NCI-H1417 treated with DMSO at 0.1 percent for 48 hours (cell line): ENCODE measurements at regions not wholly inside any gene's neighbourhood (a gene's known extent, or its start where the extent isn't known, plus 50 kb on each side); places are given as distances from the start of the nearest gene placed in this dataset.
"Not testable (repeated sequence)": the region's sequence is repeated elsewhere in the genome, so short reads cannot be mapped to it uniquely, and the experiment has no call there.

Experiments used
- DNase-seq: peaks from one replicate; lab custom pipeline; 2025; lab: John Stamatoyannopoulos, UW

DNA sequence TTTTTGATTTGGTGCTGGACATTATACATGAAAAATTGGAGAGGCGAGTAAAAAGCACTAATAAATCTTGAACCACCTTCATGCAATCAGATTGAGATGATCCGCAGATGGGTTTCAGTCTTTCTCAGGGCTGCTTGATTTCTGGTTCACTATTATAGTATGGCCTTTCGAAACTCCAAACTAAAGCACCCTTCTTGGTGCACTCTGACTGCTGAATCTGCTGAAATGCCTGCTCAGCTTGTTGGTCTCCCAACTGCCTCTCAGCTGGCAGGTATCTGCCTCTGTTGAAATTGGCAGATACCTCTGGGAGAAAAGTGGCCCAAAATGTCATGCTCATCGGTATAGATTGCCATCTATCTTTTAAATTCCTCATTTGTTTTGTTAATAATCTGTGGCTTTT lies 102.5 kb upstream of the WIPF3 start:
- DNase-seq = not testable (repeated sequence)

DNA sequence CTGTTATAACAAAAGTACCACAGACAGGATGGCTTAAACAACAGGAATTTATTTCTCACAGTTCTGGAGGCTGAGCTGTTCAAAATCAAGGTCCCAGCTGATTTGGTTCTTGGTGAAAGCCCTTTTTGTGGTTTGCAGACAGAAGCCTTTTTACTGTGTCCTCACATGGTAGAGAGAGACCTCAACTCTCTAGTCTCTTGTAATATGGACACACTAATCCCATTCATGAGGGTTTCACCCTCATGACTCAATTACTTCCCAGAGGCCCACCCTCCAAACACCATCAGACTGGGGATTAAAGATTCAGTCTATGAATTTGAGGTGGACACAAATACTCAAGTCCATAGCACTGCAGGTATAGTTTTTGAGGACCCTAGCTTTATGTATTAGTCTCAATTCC lies 97.3 kb upstream of the WIPF3 start:
- not testable (repeated sequence) for DNase-seq

DNA sequence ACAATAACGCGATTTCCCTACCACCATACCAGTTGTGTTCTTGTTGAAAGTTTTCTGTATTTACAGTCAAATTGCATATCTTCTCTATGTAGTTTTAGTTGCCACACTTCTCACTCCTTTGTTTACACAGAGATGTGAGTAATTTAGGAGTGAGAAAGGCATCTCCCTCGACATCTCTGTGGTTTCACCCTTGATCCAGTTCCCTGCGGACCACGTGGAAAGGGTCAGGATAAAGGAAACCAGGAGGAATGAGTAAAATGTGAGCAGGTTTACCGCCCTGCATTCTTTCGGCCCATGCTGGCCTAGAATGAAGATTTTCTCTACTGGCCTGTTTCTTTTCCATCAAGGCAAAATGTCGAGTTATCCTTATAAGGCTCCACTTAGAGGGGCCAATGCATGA lies 83.2 kb upstream of the WIPF3 start:
- DNase-seq = not testable (repeated sequence)

DNA sequence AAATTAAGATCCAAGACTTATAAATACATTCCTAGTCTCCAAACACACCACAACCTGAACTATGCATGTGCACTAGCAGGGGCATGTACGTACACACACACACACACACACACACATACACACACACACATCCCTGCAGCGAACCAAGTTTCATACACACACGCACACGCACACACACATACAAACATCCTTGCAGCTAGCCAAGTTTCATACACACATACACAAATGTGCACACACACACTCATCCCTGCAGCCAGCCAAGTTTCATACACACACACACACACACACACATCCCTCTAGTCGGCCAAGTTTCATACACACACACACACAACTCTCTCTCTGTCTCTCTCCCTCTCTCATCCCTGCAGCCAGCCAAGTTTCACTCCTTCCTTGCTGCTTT lies 82.7 kb upstream of the WIPF3 start:
- DNase-seq = no peak

DNA sequence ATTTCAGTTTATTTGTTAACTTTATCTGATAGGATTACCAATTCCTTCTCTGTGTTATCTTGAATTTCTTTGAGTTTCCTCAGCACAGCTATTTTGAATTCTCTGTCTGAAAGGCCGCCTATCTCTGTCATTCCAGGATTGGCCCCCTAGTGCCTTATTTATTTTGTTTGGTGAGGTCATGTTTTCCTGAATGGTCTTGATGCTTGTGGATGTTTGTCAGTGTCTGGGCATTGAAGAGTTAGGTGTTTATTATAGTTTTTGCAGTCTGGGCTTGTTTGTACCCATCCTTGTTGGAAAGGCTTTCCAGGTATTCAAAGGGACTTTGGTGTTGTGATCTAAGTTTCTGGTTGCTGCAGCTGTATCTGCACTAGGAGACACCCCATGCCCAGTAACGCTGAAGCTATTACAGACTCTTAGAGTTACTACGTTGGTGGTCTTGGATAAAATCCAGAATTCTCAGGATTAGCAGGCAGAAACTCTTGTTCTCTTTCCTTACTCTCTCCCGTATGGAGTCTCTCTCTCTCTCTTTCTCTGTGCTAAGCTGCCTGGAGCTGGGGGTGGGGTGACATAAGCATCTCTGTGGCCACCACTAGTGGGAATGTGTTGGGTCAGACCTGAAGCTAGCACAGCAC lies 76.7 kb upstream of the WIPF3 start:
- not testable (repeated sequence) for DNase-seq

DNA sequence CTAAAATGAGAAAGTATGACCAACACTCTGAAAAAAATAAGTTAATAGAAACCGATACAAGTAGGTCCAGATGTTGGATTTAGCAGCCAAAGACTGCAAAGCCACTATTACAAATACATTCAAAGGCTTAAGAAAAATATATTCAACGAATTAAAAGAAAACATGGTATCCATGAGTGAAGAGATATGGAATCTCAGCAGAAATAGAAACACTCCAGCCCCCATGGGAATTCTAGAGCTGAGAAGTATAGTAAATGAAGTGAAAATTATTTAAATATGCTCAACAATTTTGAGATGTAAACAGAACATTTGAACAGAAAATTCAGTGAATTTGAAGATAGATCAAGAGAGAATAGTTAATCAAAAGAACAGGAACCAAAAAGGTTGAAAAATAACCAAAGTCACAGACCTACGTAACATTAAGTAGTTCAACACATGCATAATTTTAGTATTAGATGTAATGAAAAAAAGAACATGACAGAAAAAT lies 72.0 kb upstream of the WIPF3 start:
- no peak for DNase-seq

DNA sequence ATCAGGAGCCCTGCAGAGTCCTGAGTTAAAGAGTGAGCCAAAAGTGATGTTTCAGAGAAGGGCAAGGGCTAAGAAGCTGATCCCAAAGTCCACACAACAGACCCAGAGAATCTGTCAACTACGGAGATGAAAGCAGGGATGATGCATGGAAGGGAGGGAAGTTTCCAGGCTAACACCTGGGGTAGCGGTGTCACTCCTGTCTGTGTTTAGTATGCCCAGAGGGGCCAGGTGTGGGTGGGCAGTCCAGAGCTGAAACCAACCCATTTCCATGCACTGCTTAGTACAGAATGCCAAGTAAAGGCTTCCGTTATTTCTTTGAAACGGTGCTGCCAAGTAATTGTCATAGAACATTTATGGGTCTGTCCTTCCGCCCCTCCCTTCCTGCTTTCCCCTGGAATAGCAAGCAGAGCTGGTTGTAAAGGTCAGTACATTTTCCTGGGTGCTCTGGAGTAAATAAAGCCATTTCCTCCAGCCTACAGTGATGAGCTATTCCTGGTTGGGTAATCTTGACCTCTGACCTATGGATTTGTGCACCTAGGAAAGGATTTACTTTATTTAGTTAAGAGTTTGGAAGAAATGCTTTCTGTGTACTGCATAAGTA lies 58.6 kb upstream of the WIPF3 start:
- not testable (repeated sequence) for DNase-seq

DNA sequence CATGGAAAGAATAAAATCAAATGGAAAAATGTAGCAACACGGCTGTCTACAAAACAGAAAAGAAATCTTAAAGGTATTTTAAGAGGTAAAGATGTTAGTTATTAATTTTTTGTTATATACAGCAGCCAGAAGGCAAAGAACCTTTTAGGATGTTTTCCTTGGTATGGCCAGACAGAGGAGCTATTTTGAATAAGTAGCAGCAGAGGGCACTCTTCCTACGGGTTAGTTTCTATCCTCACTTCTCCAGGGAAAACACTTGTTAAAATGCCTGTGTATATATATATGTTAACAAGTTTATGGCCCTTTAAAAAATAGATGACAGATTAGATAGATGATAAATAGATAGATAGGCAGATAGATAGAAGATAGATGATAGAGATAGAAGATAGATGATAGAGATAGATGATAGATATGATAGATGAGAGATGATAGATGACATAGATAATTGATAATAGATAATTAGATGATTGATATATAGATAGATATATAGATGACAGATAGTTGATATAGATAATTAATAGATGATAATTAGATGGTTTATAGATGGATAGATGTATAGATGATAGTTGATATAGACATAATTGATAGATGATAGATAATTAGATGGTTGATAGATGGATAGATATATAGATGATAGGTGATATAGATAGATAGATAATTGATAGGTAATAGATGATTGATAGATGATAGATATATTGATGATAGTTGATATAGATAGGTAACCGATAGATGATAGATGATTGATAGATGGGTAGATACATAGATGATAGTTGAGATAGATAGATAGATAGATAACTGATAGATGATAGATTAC lies 57.8 kb upstream of the WIPF3 start:
- DNase-seq = peak; percentile 33

DNA sequence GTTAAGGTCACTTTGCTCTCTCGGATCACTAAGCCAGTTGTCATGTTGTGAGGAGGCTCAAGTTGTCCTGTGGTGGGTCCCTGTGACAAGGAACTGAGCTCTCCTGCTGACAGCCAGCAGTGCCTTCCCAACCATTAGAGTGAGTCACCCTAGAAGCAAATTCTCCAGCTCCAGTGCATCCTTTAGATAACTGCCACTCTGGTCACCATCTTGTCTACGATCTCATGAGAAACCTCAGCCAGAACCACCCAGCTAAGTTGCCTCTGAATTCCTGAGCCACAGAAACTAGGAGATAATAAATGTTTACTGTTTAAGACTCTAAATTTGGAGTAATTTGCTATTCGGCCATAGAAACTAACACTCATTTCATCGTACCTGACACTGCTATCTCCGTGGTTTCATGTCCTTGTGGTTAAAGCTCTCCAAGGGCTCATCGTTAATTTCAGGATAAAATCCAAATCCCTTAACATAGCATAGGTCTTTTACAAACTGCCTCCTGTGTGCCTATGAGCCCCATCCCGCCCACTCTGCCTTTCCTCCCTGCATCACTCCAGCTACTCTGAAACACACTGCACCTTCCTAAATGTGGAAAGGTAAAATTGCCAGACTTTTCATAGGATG lies 56.5 kb upstream of the WIPF3 start:
- no peak for DNase-seq

DNA sequence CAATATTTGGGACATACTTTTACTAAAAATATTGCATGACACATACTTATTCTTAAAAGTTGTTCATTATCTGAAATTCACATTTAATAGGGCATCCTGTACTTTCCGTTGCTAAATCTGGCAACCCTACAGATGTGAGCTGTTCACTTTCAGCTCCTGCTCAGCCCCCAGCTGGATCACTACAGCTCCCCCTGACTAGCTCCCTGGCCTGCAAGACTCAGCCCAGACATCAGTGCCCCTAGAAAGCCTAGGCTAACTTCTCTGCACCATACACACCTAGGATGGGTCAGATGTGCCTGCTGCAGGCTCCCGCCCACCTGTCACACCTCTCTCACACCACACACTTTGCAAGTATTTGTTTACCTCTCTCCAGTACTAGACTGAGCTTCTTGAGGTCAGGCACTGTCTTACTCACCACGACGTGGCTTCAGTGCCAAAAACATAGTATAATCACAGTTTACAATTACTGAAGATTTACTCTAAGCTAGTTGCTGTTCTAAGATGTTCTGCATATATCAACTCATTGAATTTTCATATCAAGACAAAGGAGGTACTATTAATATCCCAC lies 55.9 kb upstream of the WIPF3 start:
- DNase-seq = not testable (repeated sequence)

DNA sequence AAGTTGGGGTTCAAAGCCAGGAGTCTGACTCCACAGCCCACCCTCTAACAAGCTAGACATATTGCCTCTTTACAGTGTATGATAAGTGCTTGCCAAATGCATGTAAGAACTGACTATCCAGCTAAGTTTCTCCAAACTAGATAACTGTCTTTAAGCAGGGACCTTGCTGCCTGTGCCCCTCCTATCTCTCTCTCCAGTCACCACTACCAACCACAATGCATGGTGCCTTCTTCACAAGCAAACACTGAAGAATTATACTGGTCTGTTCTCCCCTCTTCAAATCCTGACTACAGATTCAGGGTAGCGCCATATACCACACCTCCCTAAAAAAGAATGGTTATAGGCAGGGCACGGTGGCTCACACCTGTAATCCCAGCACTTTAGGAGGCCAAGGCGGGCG lies 55.3 kb upstream of the WIPF3 start:
- not testable (repeated sequence) for DNase-seq

DNA sequence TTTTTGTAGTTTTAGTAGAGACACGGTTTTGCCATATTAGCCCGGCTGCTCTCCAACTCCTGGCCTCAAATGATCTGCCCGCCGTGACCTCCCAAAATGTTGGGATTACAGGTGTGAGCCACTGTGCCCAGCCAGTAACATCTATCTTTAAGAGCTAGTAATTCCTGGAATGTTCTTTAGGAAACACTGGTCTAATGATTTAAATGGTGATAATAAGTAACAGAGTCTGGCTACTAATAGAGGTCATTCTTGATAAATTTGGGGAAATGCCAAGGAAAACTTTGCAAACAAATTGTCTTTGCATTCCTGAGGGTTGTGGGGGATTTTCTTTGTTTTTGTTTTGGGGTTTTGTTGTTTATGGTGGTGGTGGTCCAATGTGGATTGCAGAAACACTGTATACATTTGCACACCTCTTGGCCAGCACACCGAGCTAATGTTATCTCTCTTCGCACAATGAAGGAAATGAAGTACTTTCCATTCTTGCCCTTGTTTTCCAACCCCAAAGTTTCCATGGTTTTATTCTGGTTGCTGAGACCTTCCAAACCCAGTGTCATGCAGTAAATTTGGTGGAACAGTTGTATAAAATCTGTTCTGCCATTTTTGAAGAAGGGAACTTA lies 51.3 kb upstream of the WIPF3 start:
- DNase-seq = no peak
